ENCODE measurements at regions not wholly inside any gene's neighbourhood (a gene's known extent, or its start where the extent isn't known, plus 50 kb on each side); places are given as distances from the start of the nearest gene placed in this dataset.

DNA sequence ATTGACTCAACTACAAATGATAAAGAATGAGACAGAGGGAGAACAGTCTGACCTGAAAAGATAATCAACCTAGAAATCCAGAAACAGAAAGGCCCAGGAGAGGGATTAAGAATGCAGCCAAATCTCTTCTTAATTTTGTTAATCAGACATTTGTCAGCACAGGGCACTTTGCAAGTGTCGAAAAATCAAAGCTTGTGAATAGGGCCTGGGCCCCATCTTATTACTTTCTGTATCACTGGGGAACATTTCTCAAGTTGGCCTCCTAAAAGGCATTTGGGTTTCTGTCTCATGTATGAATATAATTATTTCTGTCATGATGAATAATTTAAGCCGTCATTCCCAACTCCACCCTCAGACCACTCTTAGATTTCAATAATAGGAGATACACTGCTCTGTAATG lies 308.4 kb upstream of the PRKCQ start:
- ChIA-PET RAD21 (ENCODE audit: low non-redundant PET in 1 of 2, low total read pairs in 2 of 2, uncharacterized antibody in 2 of 2, unreplicated experiment in 2 of 2) (no interaction called here), POLR2A (no interaction called here), CTCF (no interaction called here)
- H3K4me3 ChIP-seq (replicated peaks in 1 of 2; ENCODE audit: low read depth in 1 of 2, low read length in 2 of 2): no peak overlapping the region
- H3K4me2 ChIP-seq (ENCODE audit: low read length): no peak overlapping the region
- no peaks in the 10 kb centered on the region for H4K20me1 ChIP-seq (ENCODE audit: insufficient read depth)
- H3K4me1 ChIP-seq (ENCODE audit: control insufficient read depth in 1 of 2, insufficient read depth in 2 of 2, low read length in 2 of 2): no peaks in the 10 kb centered on the region
- H3K27ac ChIP-seq (ENCODE audit: low read depth, low read length): no peak overlapping the region
- no peaks in the 10 kb centered on the region for H3K79me2 ChIP-seq (ENCODE audit: insufficient read depth, low read length)
- no peak overlapping the region for H3K9ac ChIP-seq (ENCODE audit: low read length)
- H2AFZ ChIP-seq (ENCODE audit: low read depth, low read length, poor library complexity, severe bottlenecking): no peak overlapping the region
- no peaks in the 10 kb centered on the region for H3K9me3 ChIP-seq (ENCODE audit: control insufficient read depth in 1 of 2, insufficient read depth in 1 of 2, low read depth in 1 of 2, low read length in 2 of 2)
- ATAC-seq (no peak), DNase-seq (ENCODE audit: low read depth, low spot score) (no peak)
- intact Hi-C loops (cut with micrococcal nuclease): no loop called here
- no peaks in the 10 kb centered on the region for H3K9me2 ChIP-seq (ENCODE audit: insufficient read depth)
- peaks cover 46% of the 10 kb centered on the region; the same call in 1 of the 2 replicates for H3K27me3 ChIP-seq (ENCODE audit: insufficient read depth, low read length)
- no TSS peak for BruUV-seq (replicated peaks)
- TF ChIP-seq, protein P1, sequence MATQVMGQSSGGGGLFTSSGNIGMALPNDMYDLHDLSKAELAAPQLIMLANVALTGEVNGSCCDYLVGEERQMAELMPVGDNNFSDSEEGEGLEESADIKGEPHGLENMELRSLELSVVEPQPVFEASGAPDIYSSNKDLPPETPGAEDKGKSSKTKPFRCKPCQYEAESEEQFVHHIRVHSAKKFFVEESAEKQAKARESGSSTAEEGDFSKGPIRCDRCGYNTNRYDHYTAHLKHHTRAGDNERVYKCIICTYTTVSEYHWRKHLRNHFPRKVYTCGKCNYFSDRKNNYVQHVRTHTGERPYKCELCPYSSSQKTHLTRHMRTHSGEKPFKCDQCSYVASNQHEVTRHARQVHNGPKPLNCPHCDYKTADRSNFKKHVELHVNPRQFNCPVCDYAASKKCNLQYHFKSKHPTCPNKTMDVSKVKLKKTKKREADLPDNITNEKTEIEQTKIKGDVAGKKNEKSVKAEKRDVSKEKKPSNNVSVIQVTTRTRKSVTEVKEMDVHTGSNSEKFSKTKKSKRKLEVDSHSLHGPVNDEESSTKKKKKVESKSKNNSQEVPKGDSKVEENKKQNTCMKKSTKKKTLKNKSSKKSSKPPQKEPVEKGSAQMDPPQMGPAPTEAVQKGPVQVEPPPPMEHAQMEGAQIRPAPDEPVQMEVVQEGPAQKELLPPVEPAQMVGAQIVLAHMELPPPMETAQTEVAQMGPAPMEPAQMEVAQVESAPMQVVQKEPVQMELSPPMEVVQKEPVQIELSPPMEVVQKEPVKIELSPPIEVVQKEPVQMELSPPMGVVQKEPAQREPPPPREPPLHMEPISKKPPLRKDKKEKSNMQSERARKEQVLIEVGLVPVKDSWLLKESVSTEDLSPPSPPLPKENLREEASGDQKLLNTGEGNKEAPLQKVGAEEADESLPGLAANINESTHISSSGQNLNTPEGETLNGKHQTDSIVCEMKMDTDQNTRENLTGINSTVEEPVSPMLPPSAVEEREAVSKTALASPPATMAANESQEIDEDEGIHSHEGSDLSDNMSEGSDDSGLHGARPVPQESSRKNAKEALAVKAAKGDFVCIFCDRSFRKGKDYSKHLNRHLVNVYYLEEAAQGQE (IDR thresholded peaks at IDR 0.05; ENCODE audit: low read depth): no peak
- no peak for TF ChIP-seq SIN3A (IDR thresholded peaks at IDR 0.05; ENCODE audit: low read depth)
- TF ChIP-seq, protein P2, sequence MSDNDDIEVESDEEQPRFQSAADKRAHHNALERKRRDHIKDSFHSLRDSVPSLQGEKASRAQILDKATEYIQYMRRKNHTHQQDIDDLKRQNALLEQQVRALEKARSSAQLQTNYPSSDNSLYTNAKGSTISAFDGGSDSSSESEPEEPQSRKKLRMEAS (IDR thresholded peaks at IDR 0.05): no peak
- TF ChIP-seq CEBPB (IDR thresholded peaks at IDR 0.05; ENCODE audit: low read depth): no peak
- H3K36me3 ChIP-seq (ENCODE audit: control insufficient read depth in 1 of 2, insufficient read depth in 2 of 2, low read length in 2 of 2): no peaks in the 10 kb centered on the region

DNA sequence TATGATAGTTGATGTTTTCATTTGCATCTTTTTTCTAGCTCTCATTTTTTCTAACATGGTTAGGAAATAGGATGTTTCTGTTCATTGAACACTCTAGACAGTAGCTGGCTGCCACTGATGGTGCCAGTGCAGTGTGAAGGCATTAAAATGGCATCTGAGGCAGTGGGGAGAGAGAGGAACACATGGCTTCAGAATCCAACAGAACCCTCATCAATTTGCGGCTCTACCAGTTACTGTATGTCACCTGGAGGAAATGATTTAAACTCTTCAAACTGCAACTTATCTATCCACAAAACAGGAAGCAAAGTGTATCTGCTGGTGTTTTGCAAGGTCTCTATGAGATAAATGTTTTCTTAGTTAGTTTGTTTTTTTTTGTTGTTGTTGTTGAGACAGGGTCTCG lies 305.2 kb upstream of the PRKCQ start:
- intact Hi-C loops (cut with micrococcal nuclease): no loop called here
- ChIA-PET CTCF (no interaction called here), POLR2A (no interaction called here), RAD21 (ENCODE audit: low non-redundant PET in 1 of 2, low total read pairs in 2 of 2, uncharacterized antibody in 2 of 2, unreplicated experiment in 2 of 2) (no interaction called here)
- peaks cover 50% of the 10 kb centered on the region; the same call in 1 of the 2 replicates for H3K27me3 ChIP-seq (ENCODE audit: insufficient read depth, low read length)
- DNase-seq (ENCODE audit: low read depth, low spot score) (no peak), ATAC-seq (no peak)
- TF ChIP-seq, protein P3, sequence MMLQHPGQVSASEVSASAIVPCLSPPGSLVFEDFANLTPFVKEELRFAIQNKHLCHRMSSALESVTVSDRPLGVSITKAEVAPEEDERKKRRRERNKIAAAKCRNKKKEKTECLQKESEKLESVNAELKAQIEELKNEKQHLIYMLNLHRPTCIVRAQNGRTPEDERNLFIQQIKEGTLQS (IDR thresholded peaks at IDR 0.05): no peak
- TF ChIP-seq RAD21 (IDR thresholded peaks at IDR 0.05; ENCODE audit: low read depth) (no peak), ELF1 (IDR thresholded peaks at IDR 0.05; ENCODE audit: borderline replicate concordance, low read depth) (no peak), FOSL1 (IDR thresholded peaks at IDR 0.05; ENCODE audit: low read depth) (no peak), YY1 (IDR thresholded peaks at IDR 0.05; ENCODE audit: extremely low read depth, insufficient replicate concordance, low read depth, low read length) (no peak)
- TF ChIP-seq, protein P4, sequence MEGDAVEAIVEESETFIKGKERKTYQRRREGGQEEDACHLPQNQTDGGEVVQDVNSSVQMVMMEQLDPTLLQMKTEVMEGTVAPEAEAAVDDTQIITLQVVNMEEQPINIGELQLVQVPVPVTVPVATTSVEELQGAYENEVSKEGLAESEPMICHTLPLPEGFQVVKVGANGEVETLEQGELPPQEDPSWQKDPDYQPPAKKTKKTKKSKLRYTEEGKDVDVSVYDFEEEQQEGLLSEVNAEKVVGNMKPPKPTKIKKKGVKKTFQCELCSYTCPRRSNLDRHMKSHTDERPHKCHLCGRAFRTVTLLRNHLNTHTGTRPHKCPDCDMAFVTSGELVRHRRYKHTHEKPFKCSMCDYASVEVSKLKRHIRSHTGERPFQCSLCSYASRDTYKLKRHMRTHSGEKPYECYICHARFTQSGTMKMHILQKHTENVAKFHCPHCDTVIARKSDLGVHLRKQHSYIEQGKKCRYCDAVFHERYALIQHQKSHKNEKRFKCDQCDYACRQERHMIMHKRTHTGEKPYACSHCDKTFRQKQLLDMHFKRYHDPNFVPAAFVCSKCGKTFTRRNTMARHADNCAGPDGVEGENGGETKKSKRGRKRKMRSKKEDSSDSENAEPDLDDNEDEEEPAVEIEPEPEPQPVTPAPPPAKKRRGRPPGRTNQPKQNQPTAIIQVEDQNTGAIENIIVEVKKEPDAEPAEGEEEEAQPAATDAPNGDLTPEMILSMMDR (IDR thresholded peaks at IDR 0.05 in 2 of 3, conservative IDR thresholded peaks at IDR 0.05 in 1 of 3; ENCODE audit: borderline replicate concordance in 1 of 3, insufficient read depth in 1 of 3, low read depth in 2 of 3, low read length in 2 of 3): no peak
- TF ChIP-seq, protein P5, sequence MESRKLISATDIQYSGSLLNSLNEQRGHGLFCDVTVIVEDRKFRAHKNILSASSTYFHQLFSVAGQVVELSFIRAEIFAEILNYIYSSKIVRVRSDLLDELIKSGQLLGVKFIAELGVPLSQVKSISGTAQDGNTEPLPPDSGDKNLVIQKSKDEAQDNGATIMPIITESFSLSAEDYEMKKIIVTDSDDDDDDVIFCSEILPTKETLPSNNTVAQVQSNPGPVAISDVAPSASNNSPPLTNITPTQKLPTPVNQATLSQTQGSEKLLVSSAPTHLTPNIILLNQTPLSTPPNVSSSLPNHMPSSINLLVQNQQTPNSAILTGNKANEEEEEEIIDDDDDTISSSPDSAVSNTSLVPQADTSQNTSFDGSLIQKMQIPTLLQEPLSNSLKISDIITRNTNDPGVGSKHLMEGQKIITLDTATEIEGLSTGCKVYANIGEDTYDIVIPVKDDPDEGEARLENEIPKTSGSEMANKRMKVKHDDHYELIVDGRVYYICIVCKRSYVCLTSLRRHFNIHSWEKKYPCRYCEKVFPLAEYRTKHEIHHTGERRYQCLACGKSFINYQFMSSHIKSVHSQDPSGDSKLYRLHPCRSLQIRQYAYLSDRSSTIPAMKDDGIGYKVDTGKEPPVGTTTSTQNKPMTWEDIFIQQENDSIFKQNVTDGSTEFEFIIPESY (IDR thresholded peaks at IDR 0.05; ENCODE audit: extremely low read depth, insufficient replicate concordance, low read length): no peak
- H3K4me2 ChIP-seq (ENCODE audit: low read length): no peak overlapping the region
- H3K9me3 ChIP-seq (ENCODE audit: control insufficient read depth in 1 of 2, insufficient read depth in 1 of 2, low read depth in 1 of 2, low read length in 2 of 2): no peaks in the 10 kb centered on the region
- H3K79me2 ChIP-seq (ENCODE audit: insufficient read depth, low read length): no peaks in the 10 kb centered on the region
- no peaks in the 10 kb centered on the region for H3K4me1 ChIP-seq (ENCODE audit: control insufficient read depth in 1 of 2, insufficient read depth in 2 of 2, low read length in 2 of 2)
- no peaks in the 10 kb centered on the region for H3K9me2 ChIP-seq (ENCODE audit: insufficient read depth)
- BruUV-seq (replicated peaks): no TSS peak
- H2AFZ ChIP-seq (ENCODE audit: low read depth, low read length, poor library complexity, severe bottlenecking): no peak overlapping the region
- H3K9ac ChIP-seq (ENCODE audit: low read length): no peak overlapping the region
- no peak overlapping the region for H3K4me3 ChIP-seq (replicated peaks in 1 of 2; ENCODE audit: low read depth in 1 of 2, low read length in 2 of 2)
- no peaks in the 10 kb centered on the region for H4K20me1 ChIP-seq (ENCODE audit: insufficient read depth)
- H3K27ac ChIP-seq (ENCODE audit: low read depth, low read length): no peak overlapping the region
- H3K36me3 ChIP-seq (ENCODE audit: control insufficient read depth in 1 of 2, insufficient read depth in 2 of 2, low read length in 2 of 2): no peaks in the 10 kb centered on the region; a peak in 1 of 4 replicates

Data from HCT116 (cell line).